H9 (cell line): ENCODE measurements at regions not wholly inside any gene's neighbourhood (a gene's known extent, or its start where the extent isn't known, plus 50 kb on each side); places are given as distances from the start of the nearest gene placed in this dataset.

Experiments used
- DNase-seq: peaks from one replicate; pipeline ENCODE4 v3.0.0-alpha.2; 2017
- H2AFZ ChIP-seq: one replicate; pipeline ENCODE4 v1.6.1; 2013; ENCODE audit warnings: mild to moderate bottlenecking, low read length, control low read depth, moderate library complexity
- H2AK5ac ChIP-seq: 2 replicates; pipeline ENCODE4 v1.6.1; 2013; ENCODE audit warnings: low read length, control low read depth, mixed read lengths; ENCODE audit not compliant: insufficient read length
- H2BK120ac ChIP-seq: one replicate; pipeline ENCODE4 v1.6.1; 2013; ENCODE audit warnings: low read depth, mild to moderate bottlenecking, low read length, control low read depth, inconsistent platforms; ENCODE audit not compliant: poor library complexity, severe bottlenecking
- H2BK12ac ChIP-seq: 2 replicates; pipeline ENCODE4 v1.6.1; 2013; ENCODE audit warnings: low read length, control low read depth, mixed read lengths, low read depth; ENCODE audit not compliant: insufficient read length
- H2BK15ac ChIP-seq: 2 replicates; pipeline ENCODE4 v1.6.1; 2013; ENCODE audit warnings: low read depth, low read length, control low read depth
- H2BK20ac ChIP-seq: one replicate; pipeline ENCODE4 v1.6.1; 2013; ENCODE audit warnings: low read depth, mild to moderate bottlenecking, low read length, control low read depth, inconsistent platforms; ENCODE audit not compliant: poor library complexity, severe bottlenecking
- H2BK5ac ChIP-seq: 2 replicates; pipeline ENCODE4 v1.6.1; 2013; ENCODE audit warnings: low read length, control low read depth, mixed read lengths; ENCODE audit not compliant: insufficient read length
- H3K14ac ChIP-seq: 2 replicates; pipeline ENCODE4 v1.6.1; 2013; ENCODE audit warnings: low read length, control low read depth; ENCODE audit not compliant: insufficient read depth
- H3K18ac ChIP-seq: 2 replicates; pipeline ENCODE4 v1.6.1; 2013; ENCODE audit warnings: low read depth, mild to moderate bottlenecking, mixed read lengths, low read length, control low read depth; ENCODE audit not compliant: insufficient read length
- H3K23ac ChIP-seq: 2 replicates; pipeline ENCODE4 v1.6.1; 2013; ENCODE audit warnings: low read length, control low read depth, mixed read lengths, low read depth; ENCODE audit not compliant: insufficient read length
- H3K23me2 ChIP-seq: 2 replicates; pipeline ENCODE4 v1.6.1; 2013; ENCODE audit warnings: low read depth, mild to moderate bottlenecking, mixed read lengths, low read length, control low read depth; ENCODE audit not compliant: insufficient read length, poor library complexity, severe bottlenecking
- H3K27ac ChIP-seq: 2 replicates; pipeline ENCODE4 v1.5.1; 2013; ENCODE audit warnings: low read length, control low read depth, mixed read lengths, low read depth; ENCODE audit not compliant: insufficient read length
- H3K27me3 ChIP-seq: 2 replicates; pipeline ENCODE4 v1.6.1; 2013; ENCODE audit warnings: low read length, control low read depth, inconsistent platforms; ENCODE audit not compliant: insufficient read depth
- H3K4ac ChIP-seq: 2 replicates; pipeline ENCODE4 v1.6.1; 2013; ENCODE audit warnings: low read depth, mild to moderate bottlenecking, control low read depth, inconsistent platforms, low read length, moderate library complexity
- H3K4me1 ChIP-seq: 2 replicates; pipeline ENCODE4 v1.6.1; 2013; ENCODE audit warnings: low read length, control low read depth, inconsistent platforms; ENCODE audit not compliant: insufficient read depth
- H3K4me2 ChIP-seq: 2 replicates; pipeline ENCODE4 v1.6.1; 2013; ENCODE audit warnings: low read length, control low read depth, mixed read lengths; ENCODE audit not compliant: insufficient read length, insufficient read depth
- H3K56ac ChIP-seq: 2 replicates; pipeline ENCODE4 v1.6.1; 2013; ENCODE audit warnings: low read depth, mild to moderate bottlenecking, mixed read lengths, low read length, control low read depth; ENCODE audit not compliant: insufficient read length
- H3K79me1 ChIP-seq: 2 replicates; pipeline ENCODE4 v1.6.1; 2013; ENCODE audit warnings: low read depth, mild to moderate bottlenecking, moderate library complexity, low read length, control low read depth, inconsistent platforms; ENCODE audit not compliant: insufficient read depth, poor library complexity, severe bottlenecking
- H3K79me2 ChIP-seq: 2 replicates; pipeline ENCODE4 v1.6.1; 2013; ENCODE audit warnings: low read length, control low read depth, inconsistent platforms; ENCODE audit not compliant: insufficient read depth
- H3K9ac ChIP-seq: 2 replicates; pipeline ENCODE4 v1.6.1; 2013; ENCODE audit warnings: low read length, control low read depth, mixed read lengths; ENCODE audit not compliant: insufficient read length; ENCODE audit errors: extremely low read depth
- H3K9me3 ChIP-seq: one replicate; pipeline ENCODE4 v1.6.1; 2013; ENCODE audit warnings: low read depth, low read length, inconsistent platforms; ENCODE audit not compliant: control insufficient read depth
- H3T11ph ChIP-seq: one replicate; pipeline ENCODE4 v1.6.1; 2013; ENCODE audit warnings: mild to moderate bottlenecking, low read length, control low read depth, inconsistent platforms
- H4K20me1 ChIP-seq: one replicate; pipeline ENCODE4 v1.6.1; 2013; ENCODE audit not compliant: control insufficient read depth, insufficient read length, insufficient read depth
- H4K5ac ChIP-seq: 2 replicates; pipeline ENCODE4 v1.6.1; 2013; ENCODE audit warnings: low read depth, mild to moderate bottlenecking, mixed read lengths, low read length, control low read depth; ENCODE audit not compliant: insufficient read length
- H4K8ac ChIP-seq: replicated peaks from 2 replicates; pipeline ENCODE4 v1.6.1; 2013; ENCODE audit warnings: low read length, control low read depth, mixed read lengths, low read depth; ENCODE audit not compliant: insufficient read length
- H4K91ac ChIP-seq: 2 replicates; pipeline ENCODE4 v1.6.1; 2013; ENCODE audit warnings: low read depth, mild to moderate bottlenecking, moderate library complexity, mixed read lengths, low read length, control low read depth; ENCODE audit not compliant: insufficient read length
- H3K27ac Mint-ChIP-seq, 3 experiments: 2 replicates in 2 of 3; 3 replicates in 1 of 3; pipeline ENCODE4 v1.8.0; 2020 to 2021; ENCODE audit warnings: mixed read lengths in 3 of 3, mild to moderate bottlenecking in 1 of 3, moderate library complexity in 1 of 3
- H3K27me3 Mint-ChIP-seq: 2 replicates; pipeline ENCODE4 v1.8.0; 2021; ENCODE audit warnings: low read depth, mild to moderate bottlenecking, moderate library complexity, mixed read lengths
- H3K36me3 Mint-ChIP-seq, 3 experiments: 2 replicates in 2 of 3; 3 replicates in 1 of 3; pipeline ENCODE4 v1.8.0; 2020 to 2021; ENCODE audit warnings: low read depth in 3 of 3, mixed read lengths in 3 of 3; ENCODE audit not compliant: insufficient read depth in 1 of 3
- H3K4me1 Mint-ChIP-seq, 2 experiments: 2 replicates each; pipeline ENCODE4 v1.8.0; 2020; ENCODE audit warnings: mixed read lengths in 2 of 2
- H3K4me3 Mint-ChIP-seq, 2 experiments: 2 replicates in 1 of 2; 3 replicates in 1 of 2; pipeline ENCODE4 v1.8.0; 2020 to 2021; ENCODE audit warnings: mild to moderate bottlenecking in 2 of 2, mixed read lengths in 2 of 2, moderate library complexity in 1 of 2
- H3K9me3 Mint-ChIP-seq, 2 experiments: 2 replicates in 1 of 2; 3 replicates in 1 of 2; pipeline ENCODE4 v1.8.0; 2020; ENCODE audit warnings: mild to moderate bottlenecking in 2 of 2, mixed read lengths in 2 of 2, moderate library complexity in 1 of 2
- WGBS: extraction: QIAGEN DNeasy Blood & Tissue Kit; methylation state at CpG from one replicate; pipeline ENCODE4 v1.1.7; 2013; ENCODE audit warnings: missing lambda C conversion rate, low lambda C conversion rate, mixed read lengths; ENCODE audit not compliant: insufficient read length; ENCODE audit errors: extremely low coverage; 5-methylcytosine and 5-hydroxymethylcytosine counted together
- TF ChIP-seq, protein P1 (sequence below): fragments of 200-600 bp; sonication (generic); conservative IDR thresholded peaks from 3 replicates; pipeline ENCODE4 v1.8.0; 2021; ENCODE audit warnings: antibody characterized with exemption, mild to moderate bottlenecking

DNA sequence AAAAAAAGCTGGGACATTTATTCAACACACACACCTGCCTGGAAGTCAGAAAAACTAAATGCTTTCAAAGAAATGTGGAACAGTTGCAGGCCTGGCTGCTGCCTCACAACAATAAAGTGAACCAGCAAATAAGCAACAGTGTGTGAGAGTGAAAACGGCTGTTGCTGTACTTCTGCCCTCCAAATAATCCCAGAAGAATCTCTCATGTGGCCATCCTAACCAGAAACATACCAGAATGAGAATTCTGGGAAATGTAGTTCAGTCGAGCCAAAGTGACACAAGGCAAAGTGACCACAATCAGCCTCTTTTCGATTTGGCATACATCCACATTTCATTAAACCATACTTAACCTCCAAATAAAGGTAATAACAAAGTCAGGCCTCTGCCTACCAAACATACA, 204.5 kb downstream of the SLC7A11 start:
- Histone ChIP-seq H3K23ac (no peak overlapping the region), H2BK15ac (no peak overlapping the region), H4K5ac (no peak overlapping the region), H3K27me3 (no peaks in the 10 kb centered on the region), H3K9ac (no peak overlapping the region), H3K56ac (no peak overlapping the region), H3K23me2 (no peaks in the 10 kb centered on the region), H2AFZ (no peak overlapping the region), H3K79me1 (no peaks in the 10 kb centered on the region), H3K27ac (no peak overlapping the region), H2BK5ac (no peak overlapping the region), H3K4ac (no peak overlapping the region), H3K79me2 (no peaks in the 10 kb centered on the region), H4K8ac (no peak overlapping the region), H3K9me3 (no peaks in the 10 kb centered on the region), H2BK120ac (no peak overlapping the region), H3K14ac (no peak overlapping the region), H3K4me2 (no peak overlapping the region), H4K20me1 (no peaks in the 10 kb centered on the region), H2BK20ac (no peak overlapping the region), H3K4me1 (no peaks in the 10 kb centered on the region; the same call in 1 of the 2 replicates), H2BK12ac (no peak overlapping the region), H3K18ac (no peak overlapping the region), H2AK5ac (no peak overlapping the region), H4K91ac (no peak overlapping the region), H3T11ph (no peak overlapping the region)
- Mint-ChIP-seq H3K27me3 (no peaks in the 10 kb centered on the region), H3K27ac (no peak overlapping the region), H3K36me3 (no peaks in the 10 kb centered on the region), H3K9me3 (no peaks in the 10 kb centered on the region), H3K4me3 (no peak overlapping the region), H3K4me1 (peaks cover 0 to 3% of the 10 kb centered on the region in 2 experiments; a peak in 2 of 4 replicates)
- TF ChIP-seq, protein P1, sequence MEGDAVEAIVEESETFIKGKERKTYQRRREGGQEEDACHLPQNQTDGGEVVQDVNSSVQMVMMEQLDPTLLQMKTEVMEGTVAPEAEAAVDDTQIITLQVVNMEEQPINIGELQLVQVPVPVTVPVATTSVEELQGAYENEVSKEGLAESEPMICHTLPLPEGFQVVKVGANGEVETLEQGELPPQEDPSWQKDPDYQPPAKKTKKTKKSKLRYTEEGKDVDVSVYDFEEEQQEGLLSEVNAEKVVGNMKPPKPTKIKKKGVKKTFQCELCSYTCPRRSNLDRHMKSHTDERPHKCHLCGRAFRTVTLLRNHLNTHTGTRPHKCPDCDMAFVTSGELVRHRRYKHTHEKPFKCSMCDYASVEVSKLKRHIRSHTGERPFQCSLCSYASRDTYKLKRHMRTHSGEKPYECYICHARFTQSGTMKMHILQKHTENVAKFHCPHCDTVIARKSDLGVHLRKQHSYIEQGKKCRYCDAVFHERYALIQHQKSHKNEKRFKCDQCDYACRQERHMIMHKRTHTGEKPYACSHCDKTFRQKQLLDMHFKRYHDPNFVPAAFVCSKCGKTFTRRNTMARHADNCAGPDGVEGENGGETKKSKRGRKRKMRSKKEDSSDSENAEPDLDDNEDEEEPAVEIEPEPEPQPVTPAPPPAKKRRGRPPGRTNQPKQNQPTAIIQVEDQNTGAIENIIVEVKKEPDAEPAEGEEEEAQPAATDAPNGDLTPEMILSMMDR = no peak
- no peak for DNase-seq
- WGBS = no CpG with 5 or more reads among the region's 3 CpGs
